ENCODE measurements at regions not wholly inside any gene's neighbourhood (a gene's known extent, or its start where the extent isn't known, plus 50 kb on each side); places are given as distances from the start of the nearest gene placed in this dataset.
A peak's percentile ranks its signal among the peaks of the same experiment; 100 is the strongest.

- Histone ChIP-seq H4K91ac (ENCODE audit: low read depth, low read length) (no peak overlapping the region), H2AK5ac (ENCODE audit: low read length) (no peak overlapping the region), H3K4me3 (ENCODE audit: low read depth, low read length) (no peak overlapping the region), H2BK120ac (ENCODE audit: insufficient read depth, low read length, poor library complexity) (no peak overlapping the region), H4K8ac (ENCODE audit: low read depth, low read length) (no peak overlapping the region), H4K12ac (ENCODE audit: low read depth, low read length) (no peak overlapping the region), H3K27ac (ENCODE audit: low read depth, low read length) (no peak overlapping the region), H3K9me3 (ENCODE audit: insufficient read depth, low read depth, low read length) (no peaks in the 10 kb centered on the region), H3K4me1 (ENCODE audit: control insufficient read depth in 1 of 2, insufficient read depth in 2 of 2, low read length in 2 of 2) (no peaks in the 10 kb centered on the region), H3K36me3 (ENCODE audit: control insufficient read depth in 1 of 2, insufficient read depth in 2 of 2, low read length in 2 of 2) (no peaks in the 10 kb centered on the region), H3K14ac (ENCODE audit: low read length) (no peak overlapping the region), H3K23ac (ENCODE audit: low read length) (no peak overlapping the region), H3K79me1 (ENCODE audit: low read length) (no peaks in the 10 kb centered on the region), H2BK12ac (ENCODE audit: low read length) (no peak overlapping the region), H3K4ac (ENCODE audit: low read depth, low read length) (no peak overlapping the region), H3K18ac (ENCODE audit: low read length) (no peak overlapping the region), H3K9ac (ENCODE audit: low read length) (no peak overlapping the region), H3K27me3 (ENCODE audit: insufficient read depth, low read length) (no peaks in the 10 kb centered on the region), H3K79me2 (ENCODE audit: control insufficient read depth, insufficient read depth, low read length, poor library complexity) (no peaks in the 10 kb centered on the region), H2BK5ac (ENCODE audit: low read depth, low read length, poor library complexity) (no peak overlapping the region), H2AFZ (ENCODE audit: insufficient read depth, low read length, poor library complexity) (no peak overlapping the region), H3K4me2 (ENCODE audit: low read length) (no peak overlapping the region)
- DNase-seq, result no peak
- WGBS (ENCODE audit: extremely low coverage, insufficient coverage, insufficient read length), result no CpG with 5 or more reads among the region's 4 CpGs
Observed at GRCh38 chr6:150511313-150511712, 88.4 kb upstream of the PLEKHG1 start.

- Histone ChIP-seq H2BK120ac (ENCODE audit: insufficient read depth, low read length, poor library complexity) (no peak overlapping the region), H3K27ac (ENCODE audit: low read depth, low read length) (no peak overlapping the region), H2AFZ (ENCODE audit: insufficient read depth, low read length, poor library complexity) (no peak overlapping the region), H3K4me3 (ENCODE audit: low read depth, low read length) (no peak overlapping the region), H4K8ac (ENCODE audit: low read depth, low read length) (no peak overlapping the region), H3K36me3 (ENCODE audit: control insufficient read depth in 1 of 2, insufficient read depth in 2 of 2, low read length in 2 of 2) (no peaks in the 10 kb centered on the region), H3K23ac (ENCODE audit: low read length) (no peak overlapping the region), H3K79me1 (ENCODE audit: low read length) (no peaks in the 10 kb centered on the region), H3K4me1 (ENCODE audit: control insufficient read depth in 1 of 2, insufficient read depth in 2 of 2, low read length in 2 of 2) (no peaks in the 10 kb centered on the region), H3K9me3 (ENCODE audit: insufficient read depth, low read depth, low read length) (no peaks in the 10 kb centered on the region), H4K91ac (ENCODE audit: low read depth, low read length) (no peak overlapping the region), H4K12ac (ENCODE audit: low read depth, low read length) (no peak overlapping the region), H2AK5ac (ENCODE audit: low read length) (no peak overlapping the region), H3K14ac (ENCODE audit: low read length) (no peak overlapping the region), H2BK12ac (ENCODE audit: low read length) (no peak overlapping the region), H3K27me3 (ENCODE audit: insufficient read depth, low read length) (no peaks in the 10 kb centered on the region), H3K4me2 (ENCODE audit: low read length) (no peak overlapping the region), H3K4ac (ENCODE audit: low read depth, low read length) (no peak overlapping the region), H3K9ac (ENCODE audit: low read length) (no peak overlapping the region), H2BK5ac (ENCODE audit: low read depth, low read length, poor library complexity) (no peak overlapping the region), H3K79me2 (ENCODE audit: control insufficient read depth, insufficient read depth, low read length, poor library complexity) (no peaks in the 10 kb centered on the region), H3K18ac (ENCODE audit: low read length) (no peak overlapping the region)
- DNase-seq, result no peak
- no CpG with 5 or more reads among the region's 2 CpGs for WGBS (ENCODE audit: extremely low coverage, insufficient coverage, insufficient read length)
Observed at GRCh38 chr6:150514806-150515380, 84.8 kb upstream of the PLEKHG1 start.

GRCh38 chr6:150516199-150516598 lies 83.5 kb upstream of the PLEKHG1 start:
- H3K79me1 ChIP-seq (ENCODE audit: low read length), result no peaks in the 10 kb centered on the region
- H3K18ac ChIP-seq (ENCODE audit: low read length), result no peak overlapping the region
- no peak overlapping the region for H3K9ac ChIP-seq (ENCODE audit: low read length)
- H3K79me2 ChIP-seq (ENCODE audit: control insufficient read depth, insufficient read depth, low read length, poor library complexity), result no peaks in the 10 kb centered on the region
- no peak overlapping the region for H3K23ac ChIP-seq (ENCODE audit: low read length)
- H2AFZ ChIP-seq (ENCODE audit: insufficient read depth, low read length, poor library complexity), result no peak overlapping the region
- no peak overlapping the region for H3K14ac ChIP-seq (ENCODE audit: low read length)
- H2AK5ac ChIP-seq (ENCODE audit: low read length), result no peak overlapping the region
- no peak overlapping the region for H4K91ac ChIP-seq (ENCODE audit: low read depth, low read length)
- no peaks in the 10 kb centered on the region for H3K27me3 ChIP-seq (ENCODE audit: insufficient read depth, low read length)
- no peaks in the 10 kb centered on the region for H3K9me3 ChIP-seq (ENCODE audit: insufficient read depth, low read depth, low read length)
- no peak overlapping the region for H2BK12ac ChIP-seq (ENCODE audit: low read length)
- no peak overlapping the region for H3K4me3 ChIP-seq (ENCODE audit: low read depth, low read length)
- no peak overlapping the region for H4K12ac ChIP-seq (ENCODE audit: low read depth, low read length)
- H3K4ac ChIP-seq (ENCODE audit: low read depth, low read length), result no peak overlapping the region
- H2BK120ac ChIP-seq (ENCODE audit: insufficient read depth, low read length, poor library complexity), result no peak overlapping the region
- H3K4me1 ChIP-seq (ENCODE audit: control insufficient read depth in 1 of 2, insufficient read depth in 2 of 2, low read length in 2 of 2), result no peaks in the 10 kb centered on the region
- H3K4me2 ChIP-seq (ENCODE audit: low read length), result no peak overlapping the region
- H3K27ac ChIP-seq (ENCODE audit: low read depth, low read length), result no peak overlapping the region
- H3K36me3 ChIP-seq (ENCODE audit: control insufficient read depth in 1 of 2, insufficient read depth in 2 of 2, low read length in 2 of 2), result no peaks in the 10 kb centered on the region
- WGBS (ENCODE audit: extremely low coverage, insufficient coverage, insufficient read length), result no CpG with 5 or more reads among the region's 3 CpGs
- no peak overlapping the region for H2BK5ac ChIP-seq (ENCODE audit: low read depth, low read length, poor library complexity)
- DNase-seq, result no peak
- H4K8ac ChIP-seq (ENCODE audit: low read depth, low read length), result no peak overlapping the region

- Histone ChIP-seq H3K27me3 (ENCODE audit: insufficient read depth, low read length) (no peaks in the 10 kb centered on the region), H3K27ac (ENCODE audit: low read depth, low read length) (no peak overlapping the region), H3K79me2 (ENCODE audit: control insufficient read depth, insufficient read depth, low read length, poor library complexity) (no peaks in the 10 kb centered on the region), H4K12ac (ENCODE audit: low read depth, low read length) (no peak overlapping the region), H2AFZ (ENCODE audit: insufficient read depth, low read length, poor library complexity) (no peak overlapping the region), H2BK12ac (ENCODE audit: low read length) (no peak overlapping the region), H2AK5ac (ENCODE audit: low read length) (no peak overlapping the region), H3K23ac (ENCODE audit: low read length) (no peak overlapping the region), H3K18ac (ENCODE audit: low read length) (no peak overlapping the region), H2BK120ac (ENCODE audit: insufficient read depth, low read length, poor library complexity) (no peak overlapping the region), H3K9ac (ENCODE audit: low read length) (no peak overlapping the region), H3K79me1 (ENCODE audit: low read length) (no peaks in the 10 kb centered on the region), H3K4ac (ENCODE audit: low read depth, low read length) (no peak overlapping the region), H3K36me3 (ENCODE audit: control insufficient read depth in 1 of 2, insufficient read depth in 2 of 2, low read length in 2 of 2) (no peaks in the 10 kb centered on the region), H3K4me3 (ENCODE audit: low read depth, low read length) (no peak overlapping the region), H3K4me2 (ENCODE audit: low read length) (no peak overlapping the region), H4K8ac (ENCODE audit: low read depth, low read length) (no peak overlapping the region), H4K91ac (ENCODE audit: low read depth, low read length) (no peak overlapping the region), H3K14ac (ENCODE audit: low read length) (no peak overlapping the region), H2BK5ac (ENCODE audit: low read depth, low read length, poor library complexity) (no peak overlapping the region), H3K9me3 (ENCODE audit: insufficient read depth, low read depth, low read length) (no peaks in the 10 kb centered on the region), H3K4me1 (ENCODE audit: control insufficient read depth in 1 of 2, insufficient read depth in 2 of 2, low read length in 2 of 2) (no peaks in the 10 kb centered on the region)
- no CpG with 5 or more reads among the region's 3 CpGs for WGBS (ENCODE audit: extremely low coverage, insufficient coverage, insufficient read length)
- DNase-seq, result peak in 1 of 2 donors; percentile 56
Observed at GRCh38 chr6:150517175-150517574, 82.5 kb upstream of the PLEKHG1 start.

Measured in trophoblast cell (in vitro differentiated cells and primary cell).